Erythroblast (primary cell): ENCODE measurements at regions not wholly inside any gene's neighbourhood (a gene's known extent, or its start where the extent isn't known, plus 50 kb on each side); places are given as distances from the start of the nearest gene placed in this dataset.

Experiments
- GATA1 ChIP-seq: IDR thresholded peaks from 2 replicates; pipeline ENCODE4 v1.6.1; 2011; ENCODE audit warnings: low read depth, mild to moderate bottlenecking, control low read depth, low read length, moderate library complexity
- POLR2A ChIP-seq: IDR thresholded peaks from 2 replicates; pipeline ENCODE4 v1.6.1; 2011; ENCODE audit warnings: mild to moderate bottlenecking, low read length

DNA sequence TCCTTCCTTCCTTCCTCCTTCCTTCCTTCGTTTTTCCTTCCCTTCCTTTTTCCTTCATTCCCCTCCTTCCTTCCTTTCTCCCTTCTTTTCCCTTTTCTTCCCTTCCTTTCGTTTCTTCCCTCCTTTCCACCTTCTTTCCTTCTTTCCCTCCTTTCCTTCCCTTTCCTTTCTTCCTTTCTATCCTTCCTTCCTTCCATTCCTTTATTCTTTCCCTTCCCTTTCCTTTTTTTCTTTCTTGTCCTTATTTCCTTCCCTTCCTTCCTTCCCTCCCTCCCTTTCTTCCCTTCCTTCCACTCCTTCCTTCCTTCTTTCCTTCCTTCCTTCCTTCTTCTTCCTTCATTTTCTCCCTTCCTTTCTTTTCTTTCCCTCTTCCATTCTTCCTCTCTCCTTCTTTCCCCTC, 394.6 kb downstream of the GABRB3 start:
- TF ChIP-seq POLR2A: no peak
- no peak for TF ChIP-seq GATA1
